Fibroblast of pulmonary artery (primary cell): ENCODE measurements at regions not wholly inside any gene's neighbourhood (a gene's known extent, or its start where the extent isn't known, plus 50 kb on each side); places are given as distances from the start of the nearest gene placed in this dataset.

Experiments used
- DNase-seq: peaks from one replicate; pipeline ENCODE4 v3.0.0-alpha.2; 2010; ENCODE audit warnings: low read depth
- H3K4me3 ChIP-seq: replicated peaks from 2 replicates; pipeline ENCODE4 v1.5.1; 2011; ENCODE audit warnings: low read depth, mild to moderate bottlenecking, control low read depth, low read length, moderate library complexity
- TF ChIP-seq, protein P1 (sequence below): IDR thresholded peaks from 2 replicates; pipeline ENCODE4 v1.5.1; 2011; ENCODE audit warnings: mild to moderate bottlenecking, control low read depth, low read length, inconsistent platforms; ENCODE audit errors: missing control alignments

DNA sequence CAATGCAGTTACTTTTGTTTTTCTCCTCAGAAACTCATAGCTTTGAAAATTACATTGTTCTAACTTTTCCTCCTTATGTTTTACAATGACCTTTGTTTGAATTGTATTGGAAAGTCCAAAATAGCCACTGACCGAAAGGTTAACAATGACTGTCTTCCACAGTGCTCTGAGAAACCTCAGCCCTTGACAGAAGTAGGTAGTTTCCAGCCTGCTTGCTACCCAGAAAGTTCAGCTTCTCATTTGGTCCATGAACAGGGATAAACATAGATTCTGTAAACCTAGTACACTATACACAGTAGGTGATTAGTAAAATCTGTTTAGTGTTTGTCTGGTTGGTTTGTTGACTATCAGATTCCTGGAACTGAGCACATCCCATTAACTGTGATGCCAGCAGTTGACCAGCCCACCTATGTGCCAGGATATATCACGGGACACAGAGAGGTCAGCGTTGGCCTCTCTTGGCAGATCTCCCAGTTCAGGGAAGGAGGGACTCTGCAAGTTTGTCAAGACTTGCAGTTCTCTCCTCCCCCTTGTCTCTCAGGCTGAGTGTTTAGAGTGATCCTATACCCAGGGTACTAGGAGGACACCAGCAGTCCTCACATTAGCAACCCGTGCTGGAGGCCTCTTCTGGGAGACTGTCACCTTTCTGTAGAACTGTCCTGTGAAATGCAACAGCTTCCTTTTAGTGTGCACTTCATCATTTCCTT is 297.6 kb downstream of the ARHGAP12 start:
- TF ChIP-seq, protein P1, sequence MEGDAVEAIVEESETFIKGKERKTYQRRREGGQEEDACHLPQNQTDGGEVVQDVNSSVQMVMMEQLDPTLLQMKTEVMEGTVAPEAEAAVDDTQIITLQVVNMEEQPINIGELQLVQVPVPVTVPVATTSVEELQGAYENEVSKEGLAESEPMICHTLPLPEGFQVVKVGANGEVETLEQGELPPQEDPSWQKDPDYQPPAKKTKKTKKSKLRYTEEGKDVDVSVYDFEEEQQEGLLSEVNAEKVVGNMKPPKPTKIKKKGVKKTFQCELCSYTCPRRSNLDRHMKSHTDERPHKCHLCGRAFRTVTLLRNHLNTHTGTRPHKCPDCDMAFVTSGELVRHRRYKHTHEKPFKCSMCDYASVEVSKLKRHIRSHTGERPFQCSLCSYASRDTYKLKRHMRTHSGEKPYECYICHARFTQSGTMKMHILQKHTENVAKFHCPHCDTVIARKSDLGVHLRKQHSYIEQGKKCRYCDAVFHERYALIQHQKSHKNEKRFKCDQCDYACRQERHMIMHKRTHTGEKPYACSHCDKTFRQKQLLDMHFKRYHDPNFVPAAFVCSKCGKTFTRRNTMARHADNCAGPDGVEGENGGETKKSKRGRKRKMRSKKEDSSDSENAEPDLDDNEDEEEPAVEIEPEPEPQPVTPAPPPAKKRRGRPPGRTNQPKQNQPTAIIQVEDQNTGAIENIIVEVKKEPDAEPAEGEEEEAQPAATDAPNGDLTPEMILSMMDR: no peak
- DNase-seq: peak; percentile 60
- H3K4me3 ChIP-seq: no peak overlapping the region

DNA sequence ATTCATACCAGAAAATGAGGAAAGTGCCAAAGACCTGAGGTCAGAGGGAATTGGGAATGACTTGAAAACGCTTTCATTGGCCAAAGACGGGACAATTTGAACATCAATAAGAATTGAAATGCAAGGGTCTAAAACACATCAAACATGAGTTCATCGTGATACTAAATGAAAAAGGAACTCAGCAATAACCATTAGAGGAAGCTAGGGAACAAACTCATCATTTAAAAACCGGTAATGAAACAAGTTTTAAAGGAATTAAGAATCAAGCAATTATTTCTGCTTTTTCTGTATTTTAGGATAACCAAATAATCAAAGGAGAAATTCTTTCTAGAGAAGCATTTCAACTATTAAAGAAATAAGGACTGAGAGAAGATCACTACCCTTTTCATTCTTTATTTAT is 303.1 kb downstream of the ARHGAP12 start:
- no peak overlapping the region for H3K4me3 ChIP-seq
- no peak for DNase-seq
- TF ChIP-seq, protein P1: no peak

DNA sequence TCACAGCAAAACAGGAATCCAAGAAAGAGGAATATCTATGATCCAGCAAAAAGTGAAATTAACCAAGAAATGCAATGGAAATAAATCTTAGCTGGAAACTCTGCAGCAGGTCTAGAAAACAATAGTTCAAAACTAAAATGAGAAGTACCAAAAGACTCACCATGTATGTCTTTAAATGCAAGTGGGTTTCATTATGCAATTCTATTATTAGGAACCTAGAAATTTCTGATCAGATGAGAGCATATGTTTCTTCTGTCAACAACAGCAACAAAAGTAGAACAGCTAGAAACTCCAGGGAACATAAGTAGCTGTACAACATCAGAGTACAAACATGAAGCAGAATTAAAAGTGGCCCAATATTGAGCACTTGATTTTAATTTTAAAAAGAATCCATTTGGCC is 304.0 kb downstream of the ARHGAP12 start:
- no peak overlapping the region for H3K4me3 ChIP-seq
- TF ChIP-seq, protein P1: no peak
- no peak for DNase-seq

DNA sequence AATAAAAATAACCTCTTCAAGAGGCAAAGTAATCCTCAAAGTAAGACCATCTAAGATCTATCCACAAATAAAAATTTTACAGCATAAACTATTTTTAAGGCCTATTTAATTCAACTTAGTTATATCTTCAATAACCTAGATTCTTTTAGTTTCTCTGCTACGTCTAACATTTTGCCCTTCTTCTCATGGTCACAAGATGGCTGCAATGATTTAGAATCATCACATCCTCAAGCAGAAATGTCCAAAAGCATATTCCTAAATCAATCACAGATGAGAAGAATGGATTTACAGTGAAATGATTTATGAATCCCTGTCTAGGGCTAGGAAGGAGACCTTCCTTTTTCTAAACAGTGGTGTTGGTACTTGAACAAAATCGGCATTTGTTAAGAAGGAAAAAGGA is 304.7 kb downstream of the ARHGAP12 start:
- no peak overlapping the region for H3K4me3 ChIP-seq
- DNase-seq: no peak
- TF ChIP-seq, protein P1: no peak

DNA sequence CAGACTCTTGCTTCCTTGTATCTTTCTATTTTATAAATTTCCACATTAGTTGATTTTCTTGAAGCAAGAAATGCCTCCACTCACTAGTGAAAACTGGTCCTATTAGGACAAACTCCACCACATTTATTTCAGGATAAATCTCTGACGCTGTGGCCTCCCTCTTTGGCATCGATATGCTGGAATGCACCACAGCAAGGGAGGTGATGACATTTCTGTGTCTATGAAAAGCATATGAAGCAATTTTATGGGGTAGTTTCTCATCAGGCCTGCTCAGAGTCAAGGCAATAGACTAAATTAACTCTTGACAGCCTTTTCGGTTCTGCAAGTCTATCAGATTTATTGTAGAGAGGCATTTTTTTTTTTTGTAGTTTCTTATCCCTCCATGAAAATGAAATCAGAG is 304.4 kb downstream of the ZEB1 start:
- TF ChIP-seq, protein P1: no peak
- peak; percentile 65 for DNase-seq
- no peak overlapping the region for H3K4me3 ChIP-seq

DNA sequence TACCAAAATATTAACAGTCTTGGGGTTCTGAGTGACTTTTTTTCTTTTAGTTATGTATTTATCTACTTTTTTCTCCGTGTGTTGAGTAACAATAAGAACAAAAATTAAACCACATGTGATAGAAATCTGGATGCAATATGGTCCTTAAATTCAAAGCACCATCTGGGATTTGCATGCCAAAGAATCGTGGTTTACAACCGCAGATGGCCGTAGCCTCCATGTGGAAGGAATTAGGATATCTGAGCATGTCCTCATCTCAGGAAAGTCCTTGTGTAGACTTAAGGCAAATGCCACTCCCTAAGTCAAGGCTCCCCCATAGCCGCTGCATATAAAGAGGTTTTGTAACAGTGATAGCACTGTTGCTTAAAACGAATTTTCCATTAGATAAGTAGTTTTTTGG is 304.0 kb downstream of the ZEB1 start:
- peak; percentile 57 for DNase-seq
- TF ChIP-seq, protein P1: peak; percentile 12

DNA sequence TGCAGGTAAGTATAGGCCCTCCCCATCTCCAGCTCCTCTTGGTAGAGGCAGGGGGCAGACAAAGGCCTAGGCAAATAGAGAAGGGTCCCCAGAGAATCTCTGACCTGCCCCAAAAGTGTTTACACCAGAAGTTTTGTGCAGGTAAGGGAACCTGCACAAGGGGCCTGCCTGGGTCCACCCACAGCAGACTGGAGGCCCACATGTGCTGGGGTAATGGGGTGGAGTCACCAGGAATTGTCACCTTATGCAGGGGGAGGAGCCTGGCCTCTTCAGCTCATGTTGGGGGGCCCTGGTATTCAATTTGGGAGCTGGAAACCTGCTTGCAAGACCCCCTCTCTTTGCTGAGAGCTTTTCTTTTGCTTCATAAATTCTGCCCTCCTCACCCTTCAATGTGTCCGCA is 302.7 kb downstream of the ZEB1 start:
- TF ChIP-seq, protein P1: no peak
- no peak for DNase-seq
- H3K4me3 ChIP-seq: no peak overlapping the region

More for the DNA sequence above, 304.0 kb downstream of the ZEB1 start:
- H3K4me3 ChIP-seq: no peak overlapping the region
